CD4-positive, alpha-beta T cell (primary cell): ENCODE measurements at regions not wholly inside any gene's neighbourhood (a gene's known extent, or its start where the extent isn't known, plus 50 kb on each side); places are given as distances from the start of the nearest gene placed in this dataset.

Source experiments
- ATAC-seq: fragments of 200-7000 bp; cut with Tn5 transposase; one replicate; pipeline ENCODE4 v1.10.0; 2022; ENCODE audit warnings: mild to moderate bottlenecking; ENCODE audit not compliant: poor library complexity
- CTCF ChIA-PET: fragments of 350-600 bp; sonication (Branson Sonifier 250); formaldehyde crosslinking; loops from one replicate; lab custom pipeline; 2021; ENCODE audit warnings: antibody characterized with exemption, inconsistent platforms; lab: Charles Lee
- POLR2A ChIA-PET: fragments of 350-600 bp; sonication (Branson Sonifier 250); formaldehyde crosslinking; loops from one replicate; lab custom pipeline; 2021; ENCODE audit warnings: antibody characterized with exemption, inconsistent platforms; lab: Charles Lee
- DNase-seq, 14 experiments: peaks; one replicate each; pipeline ENCODE4 v3.0.0-alpha.2; 2013 to 2020; ENCODE audit warnings: mixed read lengths in 2 of 14
- H3K27ac ChIP-seq, 2 donors: one replicate each; pipeline versions ENCODE4 v1.5.1 to v1.7.0; 2013; ENCODE audit warnings: low read length in 2 of 2, low read depth in 1 of 2, mild to moderate bottlenecking in 1 of 2
- H3K27me3 ChIP-seq, 2 experiments: 1 replicate in 1 of 2; 2 replicates in 1 of 2; pipeline versions ENCODE4 v1.6.1 to v1.7.0; 2013; ENCODE audit warnings: low read length in 2 of 2, control low read depth in 1 of 2, mild to moderate bottlenecking in 1 of 2, moderate library complexity in 1 of 2; ENCODE audit not compliant: insufficient read depth in 2 of 2, control insufficient read depth in 1 of 2
- H3K36me3 ChIP-seq: one replicate; pipeline ENCODE4 v1.6.1; 2013; ENCODE audit warnings: low read length, control low read depth; ENCODE audit not compliant: insufficient read depth
- H3K4me1 ChIP-seq: one replicate; pipeline ENCODE4 v1.6.1; 2013; ENCODE audit warnings: low read length, control low read depth; ENCODE audit not compliant: insufficient read depth
- H3K4me3 ChIP-seq: one replicate; pipeline ENCODE4 v1.5.1; 2013; ENCODE audit warnings: mild to moderate bottlenecking, low read length, moderate library complexity
- H3K9me3 ChIP-seq, 2 experiments: 1 replicate in 1 of 2; 2 replicates in 1 of 2; pipeline versions ENCODE4 v1.6.1 to v1.7.0; 2013; ENCODE audit warnings: low read length in 2 of 2, mild to moderate bottlenecking in 2 of 2, control low read depth in 1 of 2, moderate library complexity in 1 of 2; ENCODE audit not compliant: control insufficient read depth in 1 of 2, insufficient read depth in 1 of 2
- H3K27ac Mint-ChIP-seq: one replicate; pipeline ENCODE4 v1.8.0; 2020; ENCODE audit warnings: mixed read lengths
- H3K27me3 Mint-ChIP-seq: one replicate; pipeline ENCODE4 v1.8.0; 2021; ENCODE audit warnings: mixed read lengths
- H3K36me3 Mint-ChIP-seq: one replicate; pipeline ENCODE4 v1.8.0; 2021; ENCODE audit warnings: low read depth, mixed read lengths
- H3K4me1 Mint-ChIP-seq: one replicate; pipeline ENCODE4 v1.8.0; 2021; ENCODE audit warnings: low read depth, mixed read lengths
- H3K4me3 Mint-ChIP-seq: one replicate; pipeline ENCODE4 v1.8.0; 2020; ENCODE audit warnings: mild to moderate bottlenecking, mixed read lengths
- H3K9me3 Mint-ChIP-seq: one replicate; pipeline ENCODE4 v1.8.0; 2020; ENCODE audit warnings: mixed read lengths
- intact Hi-C, 2 experiments: fragments of 100-400 bp; cut with DNase I in 1 of 2; cut with micrococcal nuclease in 1 of 2; formaldehyde crosslinking; loops; one replicate each; pipeline versions ENCODE4 v1.15.1 to v1.9.0; 2023 to 2025; cut with DNase I, micrococcal nuclease
- TF ChIP-seq, protein P1 (sequence below): fragments of 200-600 bp; IDR thresholded peaks from one replicate; pipeline ENCODE4 v1.8.0; 2022; ENCODE audit warnings: antibody characterized with exemption, mild to moderate bottlenecking

DNA sequence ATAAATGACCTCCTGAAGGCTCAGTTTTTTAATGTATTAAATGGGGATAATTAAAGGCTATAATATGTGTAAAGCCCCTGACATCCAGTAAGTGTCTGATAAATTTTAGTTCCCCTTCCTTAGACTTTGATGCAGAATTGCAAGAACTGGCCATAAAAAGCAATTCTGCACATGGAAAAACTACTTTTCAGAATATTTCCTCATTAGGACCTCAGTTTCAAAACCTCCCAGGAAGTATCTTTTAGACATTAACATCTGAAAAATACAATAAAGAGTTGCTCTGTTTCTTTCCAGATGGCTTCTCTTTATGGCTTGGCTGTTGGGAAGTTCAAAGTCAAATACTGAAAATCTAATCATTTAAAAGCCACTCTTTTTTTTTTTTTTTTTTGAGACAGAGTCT, 106.3 kb upstream of the ZNF217 start:
- no peak for ATAC-seq
- intact Hi-C loops = loop anchor here in 1 of 2 experiments (5.0 kb wide), 1 partner anchor 123 kb away; no protein-coding TSS in a partner anchor
- CTCF ChIA-PET = no interaction called here
- no peaks in the 10 kb centered on the region for H3K27me3 Mint-ChIP-seq
- no peak overlapping the region for H3K27ac Mint-ChIP-seq
- Histone ChIP-seq H3K9me3 (no peaks in the 10 kb centered on the region), H3K27ac (no peak overlapping the region), H3K4me3 (no peak overlapping the region), H3K36me3 (no peaks in the 10 kb centered on the region), H3K4me1 (peaks cover 16% of the 10 kb centered on the region), H3K27me3 (no peaks in the 10 kb centered on the region)
- TF ChIP-seq, protein P1, sequence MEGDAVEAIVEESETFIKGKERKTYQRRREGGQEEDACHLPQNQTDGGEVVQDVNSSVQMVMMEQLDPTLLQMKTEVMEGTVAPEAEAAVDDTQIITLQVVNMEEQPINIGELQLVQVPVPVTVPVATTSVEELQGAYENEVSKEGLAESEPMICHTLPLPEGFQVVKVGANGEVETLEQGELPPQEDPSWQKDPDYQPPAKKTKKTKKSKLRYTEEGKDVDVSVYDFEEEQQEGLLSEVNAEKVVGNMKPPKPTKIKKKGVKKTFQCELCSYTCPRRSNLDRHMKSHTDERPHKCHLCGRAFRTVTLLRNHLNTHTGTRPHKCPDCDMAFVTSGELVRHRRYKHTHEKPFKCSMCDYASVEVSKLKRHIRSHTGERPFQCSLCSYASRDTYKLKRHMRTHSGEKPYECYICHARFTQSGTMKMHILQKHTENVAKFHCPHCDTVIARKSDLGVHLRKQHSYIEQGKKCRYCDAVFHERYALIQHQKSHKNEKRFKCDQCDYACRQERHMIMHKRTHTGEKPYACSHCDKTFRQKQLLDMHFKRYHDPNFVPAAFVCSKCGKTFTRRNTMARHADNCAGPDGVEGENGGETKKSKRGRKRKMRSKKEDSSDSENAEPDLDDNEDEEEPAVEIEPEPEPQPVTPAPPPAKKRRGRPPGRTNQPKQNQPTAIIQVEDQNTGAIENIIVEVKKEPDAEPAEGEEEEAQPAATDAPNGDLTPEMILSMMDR = no peak
- POLR2A ChIA-PET = interaction anchor here (0.5 kb wide), 1 partner anchor 172 kb away, joined by 3 read pairs; no protein-coding TSS in a partner anchor
- H3K4me3 Mint-ChIP-seq = no peak overlapping the region
- H3K4me1 Mint-ChIP-seq = peaks cover 8% of the 10 kb centered on the region
- H3K9me3 Mint-ChIP-seq = no peaks in the 10 kb centered on the region
- DNase-seq = no peak
- H3K36me3 Mint-ChIP-seq = no peaks in the 10 kb centered on the region

DNA sequence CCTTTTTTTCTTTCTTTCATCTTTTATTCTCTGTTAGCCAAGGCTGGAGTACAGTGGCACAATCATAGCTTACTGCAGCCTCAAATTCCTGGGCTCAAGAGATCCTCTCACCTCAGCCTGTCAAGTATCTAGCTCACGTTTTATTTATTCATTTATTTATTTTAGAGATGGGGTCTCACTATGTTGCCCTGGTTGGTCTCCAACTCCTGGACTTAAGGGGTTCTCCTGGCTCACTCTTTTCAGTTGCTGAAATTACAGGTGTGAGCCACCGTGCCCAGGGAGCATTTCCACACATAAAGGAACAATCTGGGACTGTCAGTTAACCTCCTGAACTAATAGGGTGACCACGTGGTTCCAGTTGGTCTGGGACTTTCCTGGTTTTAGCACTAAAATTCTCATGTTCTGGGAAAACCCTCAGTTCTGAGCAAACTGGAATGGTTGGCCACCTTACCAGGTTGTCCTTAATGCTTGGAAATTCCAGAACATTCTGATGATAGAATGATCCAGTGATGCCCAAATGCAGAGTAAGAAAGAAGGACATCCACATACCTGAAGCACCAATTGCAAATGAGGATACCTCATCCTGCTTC, 105.5 kb upstream of the ZNF217 start:
- Mint-ChIP-seq H3K27me3 (no peaks in the 10 kb centered on the region), H3K4me3 (no peak overlapping the region), H3K9me3 (no peaks in the 10 kb centered on the region), H3K27ac (no peak overlapping the region), H3K4me1 (peaks cover 8% of the 10 kb centered on the region), H3K36me3 (no peaks in the 10 kb centered on the region)
- ATAC-seq (no peak), DNase-seq (no peak)
- Histone ChIP-seq H3K9me3 (no peaks in the 10 kb centered on the region), H3K36me3 (no peaks in the 10 kb centered on the region), H3K4me3 (no peak overlapping the region), H3K27ac (no peak overlapping the region), H3K4me1 (peaks cover 19% of the 10 kb centered on the region), H3K27me3 (no peaks in the 10 kb centered on the region)
- TF ChIP-seq, protein P1 = no peak
- CTCF ChIA-PET = no interaction called here
- POLR2A ChIA-PET = no interaction called here
- intact Hi-C loops = loop anchor here in 1 of 2 experiments (5.0 kb wide), 1 partner anchor 122 kb away; no protein-coding TSS in a partner anchor

DNA sequence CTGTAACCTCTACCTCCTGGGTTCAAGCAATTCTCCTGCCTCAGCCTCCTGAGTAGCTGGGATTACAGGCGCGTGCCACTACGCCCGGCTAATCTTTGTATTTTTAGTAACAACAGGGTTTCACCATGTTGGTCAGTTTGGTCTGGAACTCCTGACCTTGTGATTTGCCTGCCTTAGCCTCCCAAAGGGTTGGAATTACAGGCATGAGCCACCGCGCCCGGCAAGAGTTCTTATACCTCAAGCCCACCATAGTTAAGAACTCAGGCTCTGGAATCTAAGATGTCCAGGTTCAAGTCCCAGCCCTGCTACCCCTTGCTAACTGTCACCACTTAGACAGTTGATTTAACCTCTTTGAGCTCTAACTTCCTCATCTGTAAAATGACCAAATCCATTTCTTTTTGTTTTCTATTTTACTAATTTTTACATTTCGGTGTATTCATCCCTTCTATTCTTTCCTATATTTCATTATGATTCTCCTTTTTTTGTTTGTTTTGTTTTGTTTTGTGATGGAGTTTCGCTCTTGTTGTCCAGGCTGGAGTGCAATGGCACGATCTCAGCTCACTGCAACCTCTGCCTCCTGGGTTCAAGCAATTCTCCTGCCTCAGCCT, 104.8 kb upstream of the ZNF217 start:
- ChIA-PET CTCF (no interaction called here), POLR2A (no interaction called here)
- H3K27ac Mint-ChIP-seq = no peak overlapping the region
- no peak overlapping the region for H3K4me3 ChIP-seq
- no peak overlapping the region for H3K27ac ChIP-seq
- intact Hi-C loops = loop anchor here in 1 of 2 experiments (5.0 kb wide), 1 partner anchor 121 kb away; no protein-coding TSS in a partner anchor
- H3K27me3 ChIP-seq = no peaks in the 10 kb centered on the region
- no peaks in the 10 kb centered on the region for H3K9me3 Mint-ChIP-seq
- DNase-seq = no peak
- no peak overlapping the region for H3K4me3 Mint-ChIP-seq
- H3K36me3 ChIP-seq = no peaks in the 10 kb centered on the region
- no peaks in the 10 kb centered on the region for H3K36me3 Mint-ChIP-seq
- no peak for ATAC-seq
- H3K4me1 Mint-ChIP-seq = peaks cover 11% of the 10 kb centered on the region
- H3K27me3 Mint-ChIP-seq = no peaks in the 10 kb centered on the region
- TF ChIP-seq, protein P1 = no peak
- no peaks in the 10 kb centered on the region for H3K9me3 ChIP-seq
- peaks cover 26% of the 10 kb centered on the region for H3K4me1 ChIP-seq
